AG09309 (cell line): ENCODE measurements at regions not wholly inside any gene's neighbourhood (a gene's known extent, or its start where the extent isn't known, plus 50 kb on each side); places are given as distances from the start of the nearest gene placed in this dataset.
"Not testable (repeated sequence)": the region's sequence is repeated elsewhere in the genome, so short reads cannot be mapped to it uniquely, and the experiment has no call there.

Experiments used
- DNase-seq: peaks from one replicate; pipeline ENCODE4 v3.0.0-alpha.2; 2010; ENCODE audit warnings: low read depth
- H3K4me3 ChIP-seq: 2 replicates; pipeline ENCODE4 v1.5.1; 2011; ENCODE audit warnings: mild to moderate bottlenecking, low read depth, low read length, moderate library complexity; ENCODE audit not compliant: control insufficient read depth
- CTCF ChIP-seq: IDR thresholded peaks from 2 replicates; pipeline ENCODE4 v1.5.1; 2011; ENCODE audit warnings: mild to moderate bottlenecking, low read depth, low read length, inconsistent platforms; ENCODE audit not compliant: insufficient read depth, control insufficient read depth; ENCODE audit errors: missing control alignments

- no peak for DNase-seq
- TF ChIP-seq CTCF: no peak
- no peak overlapping the region for H3K4me3 ChIP-seq
Measured at GRCh38 chr3:107464037-107464436, 58.7 kb upstream of the BBX start.

- no peak for DNase-seq
- H3K4me3 ChIP-seq: no peak overlapping the region
- TF ChIP-seq CTCF: no peak
Measured at GRCh38 chr3:107465064-107465631, 57.6 kb upstream of the BBX start.

- no peak overlapping the region for H3K4me3 ChIP-seq
- TF ChIP-seq CTCF: no peak
- no peak for DNase-seq
Measured at GRCh38 chr3:107468782-107469181, 54.0 kb upstream of the BBX start.

GRCh38 chr3:107470496-107470895 is 52.3 kb upstream of the BBX start:
- DNase-seq, H3K4me3 ChIP-seq: not testable (repeated sequence)
